OCI-LY1 (cell line): ENCODE measurements at regions not wholly inside any gene's neighbourhood (a gene's known extent, or its start where the extent isn't known, plus 50 kb on each side); places are given as distances from the start of the nearest gene placed in this dataset.

Experiments
- H2AFZ ChIP-seq: fragments of 200-600 bp; sonication (generic), shearing (Covaris generic); 2 replicates; pipeline ENCODE4 v1.6.0; 2014; ENCODE audit warnings: antibody characterized with exemption, mild to moderate bottlenecking, low read length
- H3F3A ChIP-seq: fragments of 200-600 bp; sonication (generic), shearing (Covaris generic); 2 replicates; pipeline ENCODE4 v1.6.0; 2014; ENCODE audit warnings: mild to moderate bottlenecking, antibody characterized with exemption, low read length, moderate library complexity; ENCODE audit not compliant: insufficient read depth
- H3K27ac ChIP-seq: fragments of 200-600 bp; sonication (generic); 2 replicates; pipeline ENCODE4 v1.5.1; 2014; ENCODE audit warnings: low read length, mixed run types, mild to moderate bottlenecking, low read depth; ENCODE audit not compliant: poor library complexity, severe bottlenecking
- H3K27me3 ChIP-seq: fragments of 200-600 bp; sonication (generic); 2 replicates; pipeline ENCODE4 v1.6.0; 2014; ENCODE audit warnings: antibody characterized with exemption, mild to moderate bottlenecking, low read length, moderate library complexity; ENCODE audit not compliant: insufficient read depth
- H3K36me3 ChIP-seq: fragments of 200-600 bp; sonication (generic); 2 replicates; pipeline ENCODE4 v1.6.1; 2014; ENCODE audit warnings: mild to moderate bottlenecking, antibody characterized with exemption, low read length, moderate library complexity, mixed read lengths; ENCODE audit not compliant: insufficient read depth
- H3K4me1 ChIP-seq: fragments of 200-600 bp; sonication (generic); 2 replicates; pipeline ENCODE4 v1.5.1; 2014; ENCODE audit warnings: mild to moderate bottlenecking, low read length, moderate library complexity; ENCODE audit not compliant: insufficient read depth, severe bottlenecking
- H3K4me2 ChIP-seq: fragments of 200-600 bp; sonication (generic), shearing (Covaris generic); 2 replicates; pipeline ENCODE4 v1.6.1; 2014; ENCODE audit warnings: low read length
- H3K4me3 ChIP-seq: fragments of 200-600 bp; sonication (generic); 2 replicates; pipeline ENCODE4 v1.5.1; 2014; ENCODE audit warnings: low read length, low read depth, mild to moderate bottlenecking, mixed read lengths; ENCODE audit not compliant: poor library complexity, severe bottlenecking
- H3K79me2 ChIP-seq: fragments of 200-600 bp; shearing (Covaris generic); 2 replicates; pipeline ENCODE4 v1.6.1; 2016; ENCODE audit warnings: mixed run types, low read length, mixed read lengths; ENCODE audit not compliant: insufficient read depth
- H3K9ac ChIP-seq: fragments of 200-600 bp; sonication (generic), shearing (Covaris generic); 2 replicates; pipeline ENCODE4 v1.6.1; 2014; ENCODE audit warnings: mild to moderate bottlenecking, low read length, mixed read lengths
- H3K9me2 ChIP-seq: fragments of 200-600 bp; sonication (generic), shearing (Covaris generic); 2 replicates; pipeline ENCODE4 v1.6.1; 2014; ENCODE audit warnings: low read depth, mild to moderate bottlenecking, low read length, mixed read lengths
- H3K9me3 ChIP-seq: fragments of 200-600 bp; shearing (Covaris generic); 2 replicates; pipeline ENCODE4 v1.6.1; 2014; ENCODE audit warnings: low read length, mixed read lengths
- H4K20me1 ChIP-seq: fragments of 200-600 bp; sonication (generic), shearing (Covaris generic); 2 replicates; pipeline ENCODE4 v1.6.0; 2016; ENCODE audit warnings: mild to moderate bottlenecking, low read length; ENCODE audit not compliant: insufficient read depth
- EZH2 ChIP-seq: fragments of 200-600 bp; sonication (generic), shearing (Covaris generic); IDR thresholded peaks from 2 replicates; pipeline ENCODE4 v1.8.0; 2017; ENCODE audit warnings: borderline replicate concordance, mixed run types, mild to moderate bottlenecking, antibody characterized with exemption, low read length, moderate library complexity, mixed read lengths
- TF ChIP-seq, protein P1 (sequence below): fragments of 200-600 bp; sonication (generic), shearing (Covaris generic); IDR thresholded peaks from 2 replicates; pipeline ENCODE4 v1.5.1; 2017; ENCODE audit warnings: mild to moderate bottlenecking, antibody characterized with exemption, low read length, moderate library complexity, mixed read lengths

DNA sequence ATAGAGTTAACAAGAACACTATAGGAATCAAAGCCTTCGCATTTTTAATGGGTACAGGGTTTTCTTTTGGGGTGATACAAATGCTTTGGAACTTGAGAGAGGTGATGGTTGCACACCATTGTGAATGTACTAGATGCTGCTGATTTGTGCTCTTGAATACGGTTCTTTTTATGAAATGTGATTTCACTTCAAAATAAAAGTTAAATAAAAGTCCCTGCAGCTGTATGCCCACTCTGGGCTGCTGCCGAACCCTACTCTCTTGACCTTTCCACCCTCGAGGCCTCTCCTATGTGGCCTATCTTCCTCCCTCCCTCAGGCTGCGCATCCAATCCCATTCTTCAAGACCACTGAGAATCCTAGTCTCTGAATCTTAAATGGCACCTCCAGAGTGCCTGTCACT, 168.5 kb upstream of the AJAP1 start:
- H3K4me1 ChIP-seq = peaks cover 6% of the 10 kb centered on the region
- H3F3A ChIP-seq = no peaks in the 10 kb centered on the region
- TF ChIP-seq, protein P1, sequence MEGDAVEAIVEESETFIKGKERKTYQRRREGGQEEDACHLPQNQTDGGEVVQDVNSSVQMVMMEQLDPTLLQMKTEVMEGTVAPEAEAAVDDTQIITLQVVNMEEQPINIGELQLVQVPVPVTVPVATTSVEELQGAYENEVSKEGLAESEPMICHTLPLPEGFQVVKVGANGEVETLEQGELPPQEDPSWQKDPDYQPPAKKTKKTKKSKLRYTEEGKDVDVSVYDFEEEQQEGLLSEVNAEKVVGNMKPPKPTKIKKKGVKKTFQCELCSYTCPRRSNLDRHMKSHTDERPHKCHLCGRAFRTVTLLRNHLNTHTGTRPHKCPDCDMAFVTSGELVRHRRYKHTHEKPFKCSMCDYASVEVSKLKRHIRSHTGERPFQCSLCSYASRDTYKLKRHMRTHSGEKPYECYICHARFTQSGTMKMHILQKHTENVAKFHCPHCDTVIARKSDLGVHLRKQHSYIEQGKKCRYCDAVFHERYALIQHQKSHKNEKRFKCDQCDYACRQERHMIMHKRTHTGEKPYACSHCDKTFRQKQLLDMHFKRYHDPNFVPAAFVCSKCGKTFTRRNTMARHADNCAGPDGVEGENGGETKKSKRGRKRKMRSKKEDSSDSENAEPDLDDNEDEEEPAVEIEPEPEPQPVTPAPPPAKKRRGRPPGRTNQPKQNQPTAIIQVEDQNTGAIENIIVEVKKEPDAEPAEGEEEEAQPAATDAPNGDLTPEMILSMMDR = no peak
- TF ChIP-seq EZH2 = no peak
- no peak overlapping the region for H3K4me3 ChIP-seq
- H3K36me3 ChIP-seq = no peaks in the 10 kb centered on the region; the same call in 1 of the 2 replicates
- no peaks in the 10 kb centered on the region for H3K79me2 ChIP-seq
- no peak overlapping the region for H3K9ac ChIP-seq
- H4K20me1 ChIP-seq = no peaks in the 10 kb centered on the region
- H3K9me3 ChIP-seq = no peaks in the 10 kb centered on the region
- H3K9me2 ChIP-seq = no peaks in the 10 kb centered on the region
- no peak overlapping the region for H3K4me2 ChIP-seq
- H3K27me3 ChIP-seq = peaks cover 4% of the 10 kb centered on the region; the same call in 1 of the 2 replicates
- H2AFZ ChIP-seq = no peak overlapping the region
- no peak overlapping the region for H3K27ac ChIP-seq

DNA sequence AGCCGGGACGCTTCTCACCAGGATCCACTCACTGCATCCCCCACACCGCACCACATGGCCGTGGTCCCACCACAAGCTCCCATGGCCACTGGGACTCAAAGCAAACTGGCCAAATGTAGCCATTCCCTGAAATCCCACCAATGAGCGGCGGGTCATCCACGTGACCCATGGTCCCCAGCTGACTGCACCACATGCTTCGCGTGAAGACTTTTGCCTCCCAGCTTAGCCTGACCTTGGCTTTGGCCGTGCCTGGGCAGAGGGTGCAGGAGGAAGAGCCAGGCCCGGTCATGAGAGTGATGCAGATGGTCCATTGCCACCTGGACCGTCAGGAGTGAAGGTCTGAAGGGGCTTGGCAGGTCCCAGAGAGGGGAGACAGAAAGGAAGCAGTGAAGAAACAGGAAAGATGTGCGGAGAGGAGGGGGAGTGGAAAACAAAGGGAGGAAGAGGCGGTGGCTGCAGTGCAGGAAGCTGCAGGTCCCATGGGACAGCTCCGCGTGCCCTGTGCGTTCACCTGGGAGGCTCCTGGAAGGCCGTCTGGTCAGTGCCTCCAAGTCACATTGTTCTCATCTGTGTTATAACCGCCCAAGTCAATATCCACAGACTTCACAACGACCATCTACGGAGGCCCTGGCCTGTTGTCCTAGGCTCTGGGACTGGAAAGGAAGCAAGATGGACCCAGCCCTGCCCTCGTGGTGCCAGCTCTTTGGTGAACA, 167.8 kb upstream of the AJAP1 start:
- TF ChIP-seq EZH2 = no peak
- TF ChIP-seq, protein P1 = no peak
- peaks cover 6% of the 10 kb centered on the region for H3K4me1 ChIP-seq

GRCh38 chr1:4488018-4488417, 166.4 kb upstream of the AJAP1 start:
- Histone ChIP-seq H3K27ac (no peak overlapping the region), H3K36me3 (no peaks in the 10 kb centered on the region; the same call in 1 of the 2 replicates), H2AFZ (no peak overlapping the region), H3K4me3 (no peak overlapping the region), H3F3A (no peaks in the 10 kb centered on the region), H3K9ac (no peak overlapping the region), H3K4me1 (peaks cover 6% of the 10 kb centered on the region), H3K9me3 (no peaks in the 10 kb centered on the region), H3K79me2 (no peaks in the 10 kb centered on the region), H3K27me3 (peaks cover 4% of the 10 kb centered on the region; the same call in 1 of the 2 replicates), H4K20me1 (no peaks in the 10 kb centered on the region), H3K9me2 (no peaks in the 10 kb centered on the region), H3K4me2 (no peak overlapping the region)
- TF ChIP-seq EZH2 = no peak
- TF ChIP-seq, protein P1 = no peak

More for the DNA sequence above, 167.8 kb upstream of the AJAP1 start:
- H3K4me2 ChIP-seq = no peak overlapping the region
- no peaks in the 10 kb centered on the region for H3K9me2 ChIP-seq
- no peak overlapping the region for H3K4me3 ChIP-seq
- no peaks in the 10 kb centered on the region; the same call in 1 of the 2 replicates for H3K36me3 ChIP-seq
- H3K27ac ChIP-seq = no peak overlapping the region
- no peaks in the 10 kb centered on the region for H4K20me1 ChIP-seq
- H3K9me3 ChIP-seq = no peaks in the 10 kb centered on the region
- H3K79me2 ChIP-seq = no peaks in the 10 kb centered on the region
- no peaks in the 10 kb centered on the region for H3F3A ChIP-seq
- no peak overlapping the region for H3K9ac ChIP-seq
- H3K27me3 ChIP-seq = peaks cover 4% of the 10 kb centered on the region; the same call in 1 of the 2 replicates
- H2AFZ ChIP-seq = no peak overlapping the region
